GM23338 (cell line): ENCODE measurements at regions not wholly inside any gene's neighbourhood (a gene's known extent, or its start where the extent isn't known, plus 50 kb on each side); places are given as distances from the start of the nearest gene placed in this dataset.

Experiments used
- ATAC-seq: fragments of 200-7000 bp; cut with Tn5 transposase; 3 replicates; pipeline ENCODE4 v1.9.1; 2020
- DNase-seq: peaks from one replicate; pipeline ENCODE4 v3.0.0-alpha.2; 2015; ENCODE audit warnings: low spot score
- H2AFZ ChIP-seq: fragments of 200-600 bp; sonication (generic); 2 replicates; pipeline ENCODE4 v1.8.0; 2016; ENCODE audit warnings: antibody characterized with exemption, mild to moderate bottlenecking, moderate library complexity
- H3F3A ChIP-seq: fragments of 200-600 bp; sonication (generic); replicated peaks from 2 replicates; pipeline ENCODE4 v1.8.0; 2017; ENCODE audit warnings: antibody characterized with exemption, mixed run types, low read depth
- H3K27ac ChIP-seq: fragments of 200-600 bp; sonication (generic); 2 replicates; pipeline ENCODE4 v1.6.1; 2016; ENCODE audit warnings: low read depth
- H3K27me3 ChIP-seq: fragments of 200-600 bp; sonication (generic); 2 replicates; pipeline ENCODE4 v1.8.0; 2016; ENCODE audit warnings: mild to moderate bottlenecking, mixed run types, moderate library complexity; ENCODE audit not compliant: insufficient read depth
- H3K36me3 ChIP-seq: fragments of 200-600 bp; sonication (generic); 2 replicates; pipeline ENCODE4 v1.8.0; 2016; ENCODE audit warnings: mild to moderate bottlenecking; ENCODE audit not compliant: insufficient read depth
- H3K4me1 ChIP-seq: fragments of 200-600 bp; sonication (generic); 2 replicates; pipeline ENCODE4 v1.8.0; 2016; ENCODE audit warnings: mild to moderate bottlenecking, moderate library complexity; ENCODE audit not compliant: insufficient read depth
- H3K4me2 ChIP-seq: fragments of 200-600 bp; sonication (generic); 2 replicates; pipeline ENCODE4 v1.7.1; 2017; ENCODE audit warnings: mixed run types
- H3K4me3 ChIP-seq: fragments of 200-600 bp; sonication (generic); 2 replicates; pipeline ENCODE4 v1.6.1; 2016; ENCODE audit warnings: mixed run types
- H3K79me2 ChIP-seq: fragments of 200-600 bp; sonication (generic); replicated peaks from 2 replicates; pipeline ENCODE4 v1.8.0; 2017; ENCODE audit warnings: mild to moderate bottlenecking; ENCODE audit not compliant: insufficient read depth
- H3K9me2 ChIP-seq: fragments of 200-600 bp; sonication (generic); 2 replicates; pipeline ENCODE4 v1.8.0; 2017; ENCODE audit not compliant: insufficient read depth
- H4K20me1 ChIP-seq: fragments of 200-600 bp; sonication (generic); replicated peaks from 2 replicates; pipeline ENCODE4 v1.8.0; 2017; ENCODE audit warnings: mild to moderate bottlenecking; ENCODE audit not compliant: insufficient read depth
- H3K27ac Mint-ChIP-seq: 2 replicates; pipeline ENCODE4 v1.8.0; 2020; ENCODE audit warnings: inconsistent platforms, mild to moderate bottlenecking, moderate library complexity, mixed read lengths
- H3K27me3 Mint-ChIP-seq: 3 replicates; pipeline ENCODE4 v1.8.0; 2022; ENCODE audit warnings: low read depth, mild to moderate bottlenecking, moderate library complexity, mixed read lengths, inconsistent platforms; ENCODE audit not compliant: insufficient read depth, poor library complexity
- H3K36me3 Mint-ChIP-seq: 3 replicates; pipeline ENCODE4 v1.8.0; 2021; ENCODE audit warnings: low read depth, mild to moderate bottlenecking, inconsistent platforms, moderate library complexity, mixed read lengths
- H3K4me1 Mint-ChIP-seq: 3 replicates; pipeline ENCODE4 v1.8.0; 2020; ENCODE audit warnings: mild to moderate bottlenecking, inconsistent platforms, mixed read lengths
- H3K4me3 Mint-ChIP-seq: 3 replicates; pipeline ENCODE4 v1.8.0; 2021; ENCODE audit warnings: moderate library complexity, mild to moderate bottlenecking, inconsistent platforms, mixed read lengths
- H3K9me3 Mint-ChIP-seq: 3 replicates; pipeline ENCODE4 v1.8.0; 2020; ENCODE audit warnings: moderate library complexity, mild to moderate bottlenecking, inconsistent platforms, mixed read lengths
- CREB1 ChIP-seq: fragments of 250-450 bp; sonication (Bioruptor Pico); IDR thresholded peaks from 2 replicates; pipeline ENCODE4 v1.5.0; 2020; ENCODE audit warnings: low read depth, mild to moderate bottlenecking, moderate library complexity
- CTCF ChIP-seq, 2 experiments: fragments of 200-600 bp in 1 of 2; sonication (generic) in 1 of 2; conservative IDR thresholded peaks; 2 replicates each; pipeline versions ENCODE4 v1.5.1 to v1.6.1; 2016 to 2017; ENCODE audit warnings: antibody characterized with exemption in 2 of 2, low read depth in 2 of 2, mild to moderate bottlenecking in 2 of 2, moderate library complexity in 1 of 2
- ETS1 ChIP-seq: IDR thresholded peaks from 2 replicates; pipeline ENCODE4 v1.6.1; 2016; ENCODE audit warnings: antibody characterized with exemption
- EZH2 ChIP-seq: fragments of 200-600 bp; sonication (generic); IDR thresholded peaks from one replicate; pipeline ENCODE4 v1.8.0; 2017; ENCODE audit warnings: antibody characterized with exemption, mild to moderate bottlenecking, low read depth; ENCODE audit not compliant: unreplicated experiment
- REST ChIP-seq: IDR thresholded peaks from one replicate; pipeline ENCODE4 v1.6.1; 2018; ENCODE audit warnings: antibody characterized with exemption; ENCODE audit not compliant: unreplicated experiment
- STAT1 ChIP-seq: IDR thresholded peaks from one replicate; pipeline ENCODE4 v1.6.1; 2016; ENCODE audit warnings: antibody characterized with exemption; ENCODE audit not compliant: unreplicated experiment
- ZNF331 ChIP-seq: fragments of 250-450 bp; sonication (Bioruptor Pico); IDR thresholded peaks from 2 replicates; pipeline ENCODE4 v1.5.0; 2020; ENCODE audit warnings: low read depth, mild to moderate bottlenecking, moderate library complexity

GRCh38 chr12:63036216-63036973, 101.4 kb upstream of the PPM1H start:
- no peak for TF ChIP-seq REST
- TF ChIP-seq ZNF331 (CRISPR knock-in tag): no peak
- TF ChIP-seq ETS1: no peak
- TF ChIP-seq CREB1: no peak

GRCh38 chr12:63034601-63035000, 99.7 kb upstream of the PPM1H start:
- H2AFZ ChIP-seq: no peak overlapping the region
- H3K4me3 Mint-ChIP-seq: no peak overlapping the region
- DNase-seq (no peak), ATAC-seq (no peak)
- H3F3A ChIP-seq: no peaks in the 10 kb centered on the region
- H3K4me2 ChIP-seq: no peak overlapping the region
- no peak overlapping the region for H3K27ac ChIP-seq
- no peaks in the 10 kb centered on the region; the same call in 1 of the 3 replicates for H3K36me3 Mint-ChIP-seq
- H3K27me3 ChIP-seq: no peaks in the 10 kb centered on the region
- H4K20me1 ChIP-seq: no peaks in the 10 kb centered on the region
- no peaks in the 10 kb centered on the region; the same call in 1 of the 2 replicates for H3K4me1 ChIP-seq
- H3K79me2 ChIP-seq: no peaks in the 10 kb centered on the region
- H3K36me3 ChIP-seq: no peaks in the 10 kb centered on the region
- H3K9me3 Mint-ChIP-seq: peaks cover 4% of the 10 kb centered on the region; the same call in 2 of the 3 replicates
- H3K27me3 Mint-ChIP-seq: peaks cover 5% of the 10 kb centered on the region
- H3K4me1 Mint-ChIP-seq: peaks cover 7% of the 10 kb centered on the region
- H3K27ac Mint-ChIP-seq: no peak overlapping the region
- no peaks in the 10 kb centered on the region for H3K9me2 ChIP-seq
- H3K4me3 ChIP-seq: no peak overlapping the region
- TF ChIP-seq EZH2 (no peak), STAT1 (no peak), CTCF (conservative IDR thresholded peaks at IDR 0.05; ENCODE audit: low read depth in 2 of 2) (no peak), ETS1 (no peak), ZNF331 (CRISPR knock-in tag) (no peak)

More at GRCh38 chr12:63036216-63036973, 101.4 kb upstream of the PPM1H start:
- Histone ChIP-seq H3K9me2 (no peaks in the 10 kb centered on the region; the same call in 1 of the 2 replicates), H3K27me3 (no peaks in the 10 kb centered on the region), H2AFZ (no peak overlapping the region), H3K4me2 (no peak overlapping the region), H3K4me1 (no peaks in the 10 kb centered on the region; the same call in 1 of the 2 replicates), H4K20me1 (no peaks in the 10 kb centered on the region), H3K79me2 (no peaks in the 10 kb centered on the region), H3K36me3 (no peaks in the 10 kb centered on the region), H3K4me3 (no peak overlapping the region), H3F3A (no peaks in the 10 kb centered on the region), H3K27ac (no peak overlapping the region)
- Mint-ChIP-seq H3K4me1 (peaks cover 7% of the 10 kb centered on the region), H3K27ac (no peak overlapping the region), H3K36me3 (no peaks in the 10 kb centered on the region), H3K4me3 (no peak overlapping the region), H3K27me3 (peaks cover 5% of the 10 kb centered on the region), H3K9me3 (no peaks in the 10 kb centered on the region; the same call in 2 of the 3 replicates)
- DNase-seq (no peak), ATAC-seq (no peak)
